ENCODE measurements at regions not wholly inside any gene's neighbourhood (a gene's known extent, or its start where the extent isn't known, plus 50 kb on each side); places are given as distances from the start of the nearest gene placed in this dataset.

DNA sequence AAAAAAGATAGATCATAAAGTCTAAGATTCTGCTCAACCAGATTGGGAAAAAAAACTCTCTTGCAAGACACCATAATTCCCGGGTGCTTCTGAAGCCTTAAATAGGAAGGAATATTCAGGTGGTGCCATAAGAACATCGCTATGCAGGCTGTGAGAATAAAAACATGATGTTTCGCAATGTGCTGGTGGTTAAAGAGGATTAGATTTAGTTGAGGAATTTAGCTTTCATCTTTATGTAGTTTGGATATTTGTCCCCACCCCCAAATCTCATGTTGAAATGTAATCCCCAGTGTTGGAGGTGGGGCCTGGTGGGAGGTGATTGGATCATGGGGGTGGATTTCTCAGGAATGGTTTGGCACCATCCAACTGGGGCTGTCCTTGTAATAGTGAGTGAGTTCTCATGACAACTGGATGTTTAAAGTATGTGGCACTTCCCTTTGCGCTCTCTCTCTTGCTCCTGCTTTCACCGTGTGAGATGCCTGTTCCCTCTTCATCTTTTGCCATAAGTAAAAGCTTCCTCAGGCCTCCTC, 132.2 kb downstream of the AKAIN1 start:
- no peak for TF ChIP-seq POLR2A (IDR thresholded peaks at IDR 0.05; ENCODE audit: low read length)
- TF ChIP-seq GATA1 (IDR thresholded peaks at IDR 0.05; ENCODE audit: low read depth, low read length), result no peak

All from erythroblast (primary cell).